DMS153 treated with DMSO at 0.1 percent for 48 hours (cell line): ENCODE measurements at regions not wholly inside any gene's neighbourhood (a gene's known extent, or its start where the extent isn't known, plus 50 kb on each side); places are given as distances from the start of the nearest gene placed in this dataset.

Experiments
- DNase-seq: peaks from one replicate; lab custom pipeline; 2025; ENCODE audit not compliant: unreplicated experiment; lab: John Stamatoyannopoulos, UW

DNA sequence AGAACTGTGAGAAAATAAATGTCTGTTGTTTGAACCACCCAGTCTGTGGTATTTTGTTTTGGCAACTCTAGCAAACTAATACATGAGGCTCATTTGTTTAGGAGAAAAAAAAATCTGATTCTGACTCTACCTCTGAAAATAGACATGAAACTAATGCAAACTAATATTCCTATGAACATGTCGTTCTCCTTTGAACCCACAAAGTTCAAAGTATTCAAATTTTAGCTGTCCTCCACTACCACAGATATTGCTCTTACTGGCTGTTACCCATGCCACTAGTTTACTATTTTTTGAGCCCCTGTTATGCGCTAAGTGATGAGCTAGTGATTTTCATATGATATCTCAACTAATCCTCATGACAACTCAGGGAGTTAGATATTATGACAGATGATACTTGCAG, 58.8 kb upstream of the ZNF804B start:
- no peak for DNase-seq

DNA sequence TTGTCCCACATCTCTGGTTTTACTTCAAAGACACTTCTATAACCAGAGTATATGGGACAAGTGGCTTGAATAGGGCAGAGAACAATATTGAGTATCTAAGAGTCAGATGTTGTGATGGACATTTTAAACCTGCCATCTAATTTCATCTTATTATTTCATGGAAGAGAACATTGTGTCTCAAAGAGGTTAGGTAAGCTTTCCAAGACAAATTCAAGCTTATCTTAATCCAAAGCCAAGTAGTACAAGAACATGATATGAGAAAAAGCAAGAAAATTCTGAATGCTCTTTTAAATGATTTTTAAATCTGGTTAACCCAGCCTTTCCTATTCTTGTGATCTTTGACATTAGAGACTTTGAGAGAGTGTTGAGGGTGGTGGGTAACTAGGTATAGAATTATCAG, 65.3 kb upstream of the ZNF804B start:
- DNase-seq, result no peak

DNA sequence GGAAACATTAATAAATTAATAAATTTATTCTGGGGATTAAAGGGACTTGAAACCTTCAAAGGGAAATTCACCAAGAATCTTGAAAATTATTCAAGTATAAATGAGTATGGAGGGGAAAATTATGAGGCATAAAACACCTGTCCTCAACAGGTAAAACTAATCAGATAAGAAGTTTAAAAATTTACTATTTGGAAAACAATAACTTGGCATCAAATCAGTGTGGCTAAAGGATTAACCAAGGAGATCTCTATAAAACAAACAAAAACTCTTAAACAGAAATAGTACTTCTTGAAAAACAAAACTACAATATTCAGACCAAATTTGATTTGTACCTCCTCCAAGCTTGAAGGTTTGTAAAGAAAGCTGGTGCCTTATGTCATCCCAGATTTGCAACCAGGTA, 66.4 kb upstream of the ZNF804B start:
- DNase-seq, result no peak

DNA sequence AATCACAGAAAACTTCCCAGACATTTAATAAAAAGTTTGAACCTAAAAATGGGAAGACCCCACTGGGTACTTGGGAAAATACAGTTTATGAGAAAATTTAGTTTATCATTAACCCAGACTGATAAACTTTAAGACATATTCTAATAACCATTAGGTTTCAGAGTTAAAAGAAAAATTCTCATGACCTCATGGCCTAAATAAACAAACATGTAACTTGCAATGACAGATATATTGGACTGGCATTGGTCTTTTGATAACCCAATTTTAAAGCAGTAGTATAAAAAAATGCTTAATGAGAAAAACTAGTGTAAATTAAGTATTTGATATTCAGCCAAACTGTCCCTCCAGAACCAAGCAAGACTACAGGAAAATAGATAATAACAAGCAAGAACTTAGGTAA, 67.0 kb upstream of the ZNF804B start:
- no peak for DNase-seq

DNA sequence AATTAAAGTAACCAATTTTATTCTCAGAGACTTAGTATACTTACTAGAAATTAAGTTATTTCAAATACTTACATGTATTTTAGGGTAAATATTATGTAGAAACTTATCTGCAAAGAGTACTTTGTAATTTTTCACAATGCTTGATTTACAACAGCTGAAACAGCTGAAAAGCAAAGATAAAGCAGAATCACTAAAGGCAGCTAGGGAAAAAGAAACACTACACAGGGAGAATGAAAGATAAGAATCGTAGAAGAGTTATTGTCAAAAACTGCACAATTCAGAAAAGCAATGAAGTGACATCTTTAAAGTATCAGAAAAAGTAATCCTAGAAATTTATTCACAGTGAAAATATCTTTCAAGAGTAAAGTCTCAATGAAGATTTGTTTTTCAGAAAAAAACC, 69.7 kb upstream of the ZNF804B start:
- no peak for DNase-seq

DNA sequence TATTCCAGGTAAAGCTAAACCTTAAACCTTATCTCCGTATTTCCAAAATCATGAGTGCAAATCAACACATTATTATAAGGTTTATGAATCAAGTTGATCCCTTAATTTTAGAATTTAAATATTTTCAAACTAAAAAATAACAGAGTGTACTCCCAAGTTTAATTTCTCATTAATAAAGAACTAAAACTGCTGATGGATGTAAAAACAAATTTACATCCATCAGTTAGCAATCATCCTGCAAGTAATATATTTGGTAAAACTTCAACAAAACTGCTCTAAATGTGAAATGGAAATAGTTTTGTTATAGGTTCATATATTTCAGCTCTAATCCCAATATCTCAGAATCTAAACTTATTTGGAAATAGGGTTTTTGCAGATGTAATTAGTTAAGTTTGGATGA, 71.3 kb upstream of the ZNF804B start:
- no peak for DNase-seq

DNA sequence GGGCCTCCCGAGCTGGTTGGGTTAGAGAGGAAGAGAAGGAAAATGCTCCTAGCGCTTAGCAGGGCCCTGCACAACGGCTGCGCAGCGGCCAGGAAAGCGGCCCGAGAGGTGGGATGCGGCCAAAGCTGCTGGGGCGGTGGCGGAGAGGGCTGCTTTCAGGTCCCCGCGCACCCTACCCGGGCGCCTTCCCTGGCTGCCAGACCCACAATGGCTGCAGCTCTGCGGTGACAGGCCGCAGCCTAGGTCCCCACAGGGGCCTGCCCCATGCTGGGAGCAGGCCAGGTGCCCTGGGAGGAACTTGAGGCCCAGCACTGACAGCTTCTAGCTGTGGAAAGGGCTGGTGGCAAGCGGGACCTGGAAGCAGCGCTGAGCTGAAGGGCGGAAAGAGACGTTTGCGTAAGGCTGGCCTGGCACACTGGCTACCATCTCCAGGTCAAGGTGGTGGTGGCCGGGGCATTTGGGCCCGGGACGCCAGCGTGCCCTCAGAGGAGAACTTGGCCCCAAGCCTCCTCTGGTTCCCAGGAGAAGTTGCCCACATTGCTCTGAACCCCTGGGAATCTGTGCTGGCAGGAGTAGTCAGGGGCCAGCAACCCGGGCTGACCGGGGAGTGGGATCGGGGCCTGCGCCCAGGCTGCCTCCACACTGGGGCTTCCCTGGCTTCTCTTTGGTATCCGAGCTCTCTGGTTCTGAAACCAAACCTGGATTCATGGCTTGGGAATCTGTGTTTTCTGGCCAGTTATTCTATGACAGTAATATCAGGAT, 72.9 kb upstream of the ZNF804B start:
- no peak for DNase-seq

DNA sequence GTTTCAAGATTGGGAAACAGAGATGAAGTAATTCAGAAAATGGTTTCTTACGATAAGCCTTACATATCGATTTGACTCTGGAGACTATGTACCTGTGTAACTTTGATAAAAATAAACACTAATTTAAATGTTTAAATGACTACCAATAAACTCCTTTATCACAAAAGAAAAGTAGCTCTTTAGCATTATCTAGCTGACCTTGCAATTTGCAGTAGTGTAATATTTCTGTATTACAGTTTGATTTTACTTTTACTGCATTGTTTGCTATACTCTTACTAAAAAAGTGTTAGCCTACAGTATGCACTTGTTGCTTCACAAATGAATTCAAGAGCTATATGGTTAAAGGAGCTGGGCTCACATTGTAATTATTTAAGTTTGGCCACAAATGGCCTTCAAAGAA, 77.8 kb upstream of the ZNF804B start:
- no peak for DNase-seq

DNA sequence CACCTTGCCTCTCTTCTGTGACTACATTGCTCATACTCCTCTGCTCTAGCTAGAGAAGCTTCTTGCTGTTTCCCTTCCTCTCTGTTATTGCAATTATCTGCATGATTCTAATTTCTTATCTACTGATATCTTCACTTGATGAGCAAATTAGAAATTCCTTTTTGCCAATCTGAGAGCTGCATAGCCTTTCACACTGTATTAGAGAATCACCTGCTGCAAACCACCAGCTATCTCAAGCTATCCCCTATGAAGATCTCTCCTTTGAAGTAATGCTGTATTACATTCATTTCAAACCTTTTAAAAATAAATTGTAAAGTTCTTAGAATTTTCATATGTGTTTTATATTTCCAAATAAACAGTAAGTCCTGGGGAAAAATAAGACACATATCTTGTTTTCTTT, 89.0 kb upstream of the ZNF804B start:
- no peak for DNase-seq

DNA sequence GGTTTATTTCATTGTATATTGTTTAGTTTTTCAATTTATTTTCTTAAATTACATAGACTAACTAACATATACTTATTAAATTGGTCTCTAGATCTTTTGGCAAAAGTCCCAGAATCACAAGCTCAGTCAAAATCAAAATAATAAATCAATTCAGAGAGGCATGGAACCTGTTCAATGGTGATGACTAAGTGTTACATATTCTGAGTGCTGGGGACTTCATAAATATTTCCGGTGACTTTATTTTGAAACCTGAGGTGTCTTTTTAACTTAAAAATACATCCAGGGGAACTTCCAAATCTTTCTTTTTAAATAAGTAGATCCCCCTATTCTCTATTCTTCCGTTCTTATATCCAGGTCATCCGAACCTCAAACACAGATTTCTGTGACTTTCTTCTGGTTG, 89.6 kb upstream of the ZNF804B start:
- DNase-seq, result no peak

DNA sequence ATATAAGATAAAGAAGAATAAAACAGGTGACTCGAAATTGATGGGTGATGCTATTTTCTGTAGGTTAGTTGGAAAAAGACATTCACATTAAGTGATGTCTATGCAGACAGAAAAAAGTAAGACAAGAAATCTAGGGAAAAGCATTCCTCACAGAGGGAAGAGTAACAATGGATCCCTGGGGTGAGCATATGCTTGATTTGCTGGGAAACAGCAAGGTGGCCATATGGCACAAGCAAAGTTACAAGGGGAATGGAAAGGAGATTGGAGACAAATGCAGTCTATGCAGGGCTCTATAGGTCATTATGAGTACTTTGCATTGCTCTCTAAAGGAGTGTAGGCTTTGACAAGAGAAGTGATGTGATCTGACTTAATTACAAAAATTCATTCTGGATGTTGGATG, 90.9 kb upstream of the ZNF804B start:
- DNase-seq, result no peak

DNA sequence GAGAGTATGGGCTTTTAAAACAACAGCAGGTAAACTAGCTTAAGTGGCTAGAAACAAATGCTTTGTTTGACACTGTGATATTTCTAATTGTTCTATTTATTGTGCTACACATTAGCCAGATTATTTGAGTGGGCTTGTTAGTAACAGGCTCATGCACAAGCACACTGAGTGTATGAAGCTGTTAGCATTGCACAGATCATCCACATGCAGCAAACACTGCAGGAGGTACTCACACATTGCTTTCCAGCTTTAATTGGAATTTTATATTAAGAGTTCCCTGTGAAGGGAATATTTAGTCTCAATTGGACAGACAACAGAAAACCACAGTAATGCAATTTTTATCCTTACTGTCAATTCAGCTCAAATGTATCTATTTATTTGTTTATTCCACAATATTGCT, 92.9 kb upstream of the ZNF804B start:
- no peak for DNase-seq

DNA sequence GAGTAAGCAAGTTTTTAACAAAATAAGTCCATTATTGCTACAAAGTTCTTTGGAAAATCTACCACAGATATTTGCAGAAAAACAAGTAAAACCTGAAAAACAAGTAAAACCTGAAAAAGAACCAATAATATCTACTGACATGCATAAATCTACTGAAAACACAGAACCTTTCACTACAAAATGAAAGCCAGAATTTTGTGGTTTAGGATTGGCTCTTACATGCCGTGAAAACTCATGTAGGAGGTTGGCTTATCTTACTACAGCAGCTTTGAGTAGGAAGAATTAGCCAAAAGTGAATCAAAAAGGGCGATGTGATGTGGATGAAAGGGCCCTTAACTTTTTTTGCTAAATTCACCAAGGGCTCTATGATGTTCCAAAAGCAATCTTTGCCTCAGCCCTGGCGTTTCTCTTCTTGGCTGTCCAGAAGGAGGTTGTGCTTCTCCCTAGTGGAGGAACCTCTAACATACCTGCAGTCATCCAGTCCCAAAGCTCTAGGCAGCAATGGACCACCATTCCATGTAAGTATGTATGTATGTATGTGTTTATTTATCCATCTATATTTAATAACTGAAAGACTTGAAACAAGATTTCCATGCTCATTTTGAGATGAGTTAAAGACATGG, 93.5 kb upstream of the ZNF804B start:
- DNase-seq, result no peak

DNA sequence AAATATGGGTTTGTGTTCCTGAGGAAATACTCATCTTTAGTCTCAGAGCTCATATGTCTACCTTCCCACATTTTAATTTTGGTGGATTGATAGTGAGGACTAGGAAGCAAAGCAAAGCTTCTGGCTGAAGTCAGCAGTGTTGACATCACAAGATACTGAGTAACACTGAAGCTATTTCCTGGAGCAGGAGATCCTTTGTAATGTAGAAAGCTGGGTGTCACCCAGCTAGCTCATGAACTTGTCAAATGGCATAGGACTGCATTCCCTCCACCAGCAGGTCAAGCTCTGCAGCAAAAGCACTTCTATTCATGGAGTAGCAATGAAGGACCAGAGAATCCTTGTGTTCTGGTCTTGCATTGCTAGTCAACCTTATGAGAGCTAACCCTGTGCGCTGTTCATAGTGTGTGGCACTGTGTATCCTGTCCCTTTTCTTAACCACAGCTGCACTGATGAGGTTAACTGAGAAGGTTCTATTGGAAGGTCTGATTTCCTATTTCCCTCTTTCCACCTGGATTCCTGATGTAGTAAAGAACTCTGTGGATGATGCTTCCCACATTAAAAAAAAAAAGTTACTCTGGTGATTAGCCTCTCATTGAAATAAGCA, 94.8 kb upstream of the ZNF804B start:
- no peak for DNase-seq

DNA sequence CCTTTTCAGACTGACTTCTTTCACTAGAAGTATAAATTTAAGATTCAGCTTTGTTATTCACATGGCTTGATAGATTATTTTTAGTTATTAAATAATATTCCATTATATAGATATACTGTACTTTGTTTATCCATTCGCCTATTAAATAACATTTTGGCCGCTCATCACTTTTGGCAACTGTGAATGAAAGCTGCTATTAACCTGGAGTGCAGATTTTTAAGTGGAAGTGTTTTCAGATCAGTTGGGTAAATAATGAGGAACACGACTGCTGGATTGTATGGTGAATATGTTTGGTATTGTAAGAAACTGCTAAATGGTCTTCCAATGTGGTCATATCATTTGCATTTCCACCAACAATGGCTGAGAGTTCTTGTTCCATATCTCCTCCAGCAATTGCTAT, 97.6 kb upstream of the ZNF804B start:
- DNase-seq, result no peak

DNA sequence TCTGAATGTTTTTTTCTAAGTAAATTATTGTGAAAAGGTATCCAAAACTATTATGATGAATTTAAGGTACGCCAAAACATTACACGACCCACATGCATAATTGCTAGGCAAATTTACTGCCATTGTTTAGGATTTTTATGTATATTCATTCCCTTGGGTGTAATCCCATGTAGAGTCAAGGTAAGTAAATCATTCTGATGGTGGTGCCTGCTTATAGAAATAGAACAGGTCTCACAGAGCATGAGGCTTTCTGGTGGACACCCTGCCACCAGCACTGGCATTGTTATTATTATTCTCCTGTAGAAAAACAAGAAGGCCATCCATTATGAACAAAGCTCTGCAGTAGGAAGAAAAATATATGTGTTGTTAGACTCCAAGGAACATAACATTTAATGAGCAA, 111.7 kb upstream of the ZNF804B start:
- DNase-seq, result no peak

DNA sequence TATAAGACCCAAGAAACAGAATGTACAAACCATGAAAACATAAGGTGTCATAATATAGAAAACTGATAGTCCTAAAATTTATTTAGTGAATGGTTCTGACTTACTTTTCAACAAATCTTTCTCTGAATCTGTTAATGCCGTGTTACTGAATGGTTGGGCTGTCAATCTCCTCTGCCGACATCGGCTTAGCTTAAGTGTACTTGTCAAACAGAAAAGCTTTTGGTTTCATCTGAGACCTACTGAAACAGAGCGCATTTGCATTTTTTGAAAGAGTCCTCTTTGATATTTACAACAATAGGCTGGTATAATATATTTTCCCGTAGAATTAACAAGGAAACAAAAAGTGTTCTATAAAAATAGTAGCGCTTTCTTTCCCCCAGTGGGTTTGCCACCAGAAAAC, 120.9 kb upstream of the ZNF804B start:
- DNase-seq, result no peak

DNA sequence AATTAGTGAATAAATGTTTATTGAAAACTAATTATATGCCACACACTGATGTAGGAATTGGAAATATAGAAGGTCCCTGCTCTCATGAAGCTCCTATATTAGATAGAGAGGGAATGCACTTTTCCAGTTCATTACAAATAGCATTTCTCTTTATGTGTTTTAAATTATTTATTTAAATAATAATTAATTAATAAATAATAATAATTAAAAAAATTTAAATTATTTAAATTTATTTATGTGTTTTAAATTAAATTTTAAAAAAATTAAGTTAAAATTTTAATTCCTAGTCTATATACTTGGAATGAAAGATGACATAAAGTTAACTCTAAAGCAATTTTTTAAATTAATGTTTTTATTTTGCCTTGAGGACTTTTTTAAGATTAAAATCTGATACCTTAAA, 121.7 kb upstream of the ZNF804B start:
- no peak for DNase-seq

DNA sequence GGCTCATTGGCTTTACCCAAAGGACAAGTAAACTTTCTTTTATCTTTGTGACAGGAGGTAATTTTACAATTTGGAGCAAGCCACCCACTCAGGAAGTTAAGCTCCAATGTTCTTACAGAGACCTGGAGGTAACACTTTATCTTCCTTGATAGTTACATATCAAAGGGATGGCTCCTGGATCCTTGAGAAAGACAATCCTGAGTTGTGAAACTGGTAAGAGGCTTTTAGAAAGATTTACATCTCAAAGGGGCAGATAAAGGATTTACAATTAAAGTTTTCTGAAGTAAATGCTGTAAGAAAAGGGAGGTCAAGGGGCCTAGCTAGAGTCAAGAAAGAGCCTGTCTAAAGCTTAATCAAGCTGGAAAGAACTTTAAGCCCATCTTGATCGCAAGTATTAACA, 124.4 kb upstream of the ZNF804B start:
- no peak for DNase-seq

DNA sequence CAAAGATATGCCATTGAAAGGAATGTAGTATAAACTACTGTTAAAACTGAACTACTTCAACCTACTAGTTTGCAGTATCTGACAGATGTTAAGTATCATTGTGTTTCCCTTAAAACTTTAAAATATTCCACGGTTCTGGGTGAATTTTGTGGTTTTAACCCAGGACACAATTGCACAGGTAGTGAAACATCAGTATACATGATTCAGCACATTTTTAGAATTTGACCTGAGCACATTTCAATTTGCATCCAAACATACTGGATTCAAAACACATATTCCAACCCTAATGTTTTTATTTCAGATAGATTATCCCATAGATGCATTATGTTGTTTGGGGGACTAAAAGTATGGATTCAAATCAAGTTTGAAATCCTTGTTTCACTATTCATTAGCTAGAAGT, 129.9 kb upstream of the ZNF804B start:
- DNase-seq, result no peak

DNA sequence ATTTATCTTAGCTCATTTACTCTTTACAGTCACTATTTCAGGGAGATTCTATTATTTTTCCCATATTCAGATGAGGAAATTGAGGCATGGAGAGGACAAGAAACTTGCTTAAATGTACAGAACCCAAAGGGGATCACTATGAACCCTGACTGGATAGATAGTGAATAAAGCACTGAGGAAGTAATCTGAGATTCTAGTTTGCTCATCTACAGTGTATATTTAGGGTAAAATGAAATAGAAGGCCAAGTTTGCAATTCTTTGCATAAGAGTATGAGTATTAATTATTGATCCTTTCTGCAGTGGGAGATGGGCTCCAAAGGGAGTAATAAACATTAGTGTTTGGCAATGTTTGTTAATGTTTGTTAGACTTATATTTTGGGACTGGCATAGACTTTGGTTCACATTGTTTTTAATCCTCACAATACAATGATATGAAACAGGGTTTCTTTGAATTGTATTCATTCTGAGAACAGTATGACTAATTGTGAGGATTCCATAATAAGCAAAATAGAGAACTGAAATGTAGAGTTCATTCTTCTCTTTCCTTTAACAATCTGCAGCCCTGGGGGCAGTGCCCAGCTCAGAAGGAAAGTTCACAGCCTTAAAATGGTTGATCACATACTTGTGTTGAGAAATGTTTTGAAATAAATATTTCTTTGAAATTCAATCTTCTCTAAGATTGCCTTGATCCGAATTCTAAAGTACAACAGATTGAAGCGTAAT, 131.0 kb upstream of the ZNF804B start:
- no peak for DNase-seq

DNA sequence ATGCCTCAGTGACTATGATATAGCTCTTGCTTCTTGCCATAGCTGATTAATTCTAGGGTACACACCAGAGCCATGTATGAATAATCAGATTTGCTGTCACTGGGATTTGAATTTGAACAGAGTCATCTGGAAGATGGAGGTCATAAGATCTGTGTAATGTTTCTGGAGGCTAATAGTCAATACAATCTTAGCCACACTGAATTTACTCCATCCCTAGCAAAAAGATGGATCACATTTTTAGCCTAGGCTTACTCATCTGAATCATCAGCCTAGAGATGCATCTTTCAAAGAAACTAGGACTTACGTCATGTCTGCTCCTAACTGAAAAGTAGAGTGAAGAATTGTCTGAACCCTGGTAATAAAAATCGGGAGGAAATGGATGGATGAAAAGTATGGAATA, 142.3 kb upstream of the ZNF804B start:
- no peak for DNase-seq
